ENCODE measurements at regions not wholly inside any gene's neighbourhood (a gene's known extent, or its start where the extent isn't known, plus 50 kb on each side); places are given as distances from the start of the nearest gene placed in this dataset.
"Not testable (repeated sequence)": the region's sequence is repeated elsewhere in the genome, so short reads cannot be mapped to it uniquely, and the experiment has no call there.

- DNase-seq (ENCODE audit: low spot score) = no peak
Measured at GRCh38 chr7:65453341-65454030, 79.8 kb downstream of the ZNF92 start.

- DNase-seq (ENCODE audit: low spot score) = no peak
Measured at GRCh38 chr7:65454469-65454868, 80.8 kb downstream of the ZNF92 start.

- not testable (repeated sequence) for DNase-seq (ENCODE audit: low spot score)
Measured at GRCh38 chr7:65455050-65455449, 81.4 kb downstream of the ZNF92 start.

- no peak for DNase-seq (ENCODE audit: low spot score)
Measured at GRCh38 chr7:65457705-65458104, 84.0 kb downstream of the ZNF92 start.

GRCh38 chr7:65459438-65459837 lies 85.8 kb downstream of the ZNF92 start:
- no peak for DNase-seq (ENCODE audit: low spot score)

- DNase-seq (ENCODE audit: low spot score) = no peak
Measured at GRCh38 chr7:65462148-65462716, 88.6 kb downstream of the ZNF92 start.

GRCh38 chr7:65463184-65463583 lies 89.5 kb downstream of the ZNF92 start:
- DNase-seq (ENCODE audit: low spot score) = no peak

- DNase-seq (ENCODE audit: low spot score) = not testable (repeated sequence)
Measured at GRCh38 chr7:65469919-65470558, 96.4 kb downstream of the ZNF92 start.

GRCh38 chr7:65471587-65471986 lies 97.9 kb downstream of the ZNF92 start:
- DNase-seq (ENCODE audit: low spot score) = no peak

- DNase-seq (ENCODE audit: low spot score) = no peak
Measured at GRCh38 chr7:65475040-65475726, 101.5 kb downstream of the ZNF92 start.

GRCh38 chr7:65475734-65476319 lies 102.2 kb downstream of the ZNF92 start:
- DNase-seq (ENCODE audit: low spot score) = peak; percentile 47

- no peak for DNase-seq (ENCODE audit: low spot score)
Measured at GRCh38 chr7:65477326-65477725, 103.7 kb downstream of the ZNF92 start.

GRCh38 chr7:65489260-65489767 lies 115.7 kb downstream of the ZNF92 start:
- no peak for DNase-seq (ENCODE audit: low spot score)

GRCh38 chr7:65496697-65497096 lies 123.0 kb downstream of the ZNF92 start:
- not testable (repeated sequence) for DNase-seq (ENCODE audit: low spot score)

GRCh38 chr7:65503434-65504152 lies 129.9 kb downstream of the ZNF92 start:
- no peak for DNase-seq (ENCODE audit: low spot score)

- not testable (repeated sequence) for DNase-seq (ENCODE audit: low spot score)
Measured at GRCh38 chr7:65504504-65505319, 131.1 kb downstream of the ZNF92 start.

GRCh38 chr7:65505320-65505633 lies 131.6 kb downstream of the ZNF92 start:
- not testable (repeated sequence) for DNase-seq (ENCODE audit: low spot score)

- not testable (repeated sequence) for DNase-seq (ENCODE audit: low spot score)
Measured at GRCh38 chr7:65508581-65509367, 135.1 kb downstream of the ZNF92 start.

GRCh38 chr7:65509368-65510186 lies 135.9 kb downstream of the ZNF92 start:
- DNase-seq (ENCODE audit: low spot score) = no peak
